ENCODE measurements at regions not wholly inside any gene's neighbourhood (a gene's known extent, or its start where the extent isn't known, plus 50 kb on each side); places are given as distances from the start of the nearest gene placed in this dataset.

GRCh38 chrX:149363965-149364364 is 141.1 kb downstream of the IDS start:
- no peak for DNase-seq (ENCODE audit: low read depth in 6 of 9, low spot score in 9 of 9)
- Histone ChIP-seq H3K9me3 (ENCODE audit: control insufficient read depth in 2 of 2, insufficient read depth in 1 of 2, low read length in 1 of 2) (no peaks in the 10 kb centered on the region), H3K4me3 (ENCODE audit: low read length in 2 of 2) (no peak overlapping the region), H3K27me3 (ENCODE audit: control insufficient read depth in 2 of 2, insufficient read depth in 1 of 2, low read length in 1 of 2) (no peaks in the 10 kb centered on the region), H3K36me3 (ENCODE audit: control insufficient read depth in 2 of 2, insufficient read depth in 2 of 2, low read length in 1 of 2) (no peaks in the 10 kb centered on the region), H3K4me1 (ENCODE audit: control insufficient read depth in 2 of 2, insufficient read depth in 2 of 2, low read length in 2 of 2) (no peaks in the 10 kb centered on the region), H3K27ac (ENCODE audit: low read depth in 1 of 2, low read length in 1 of 2) (no peak overlapping the region)
- WGBS: 14% methylated on average over 2 of the region's 2 CpGs

GRCh38 chrX:149346306-149346705 is 158.8 kb downstream of the IDS start:
- Histone ChIP-seq H3K36me3 (ENCODE audit: control insufficient read depth in 2 of 2, insufficient read depth in 2 of 2, low read length in 1 of 2) (no peaks in the 10 kb centered on the region), H3K27me3 (ENCODE audit: control insufficient read depth in 2 of 2, insufficient read depth in 1 of 2, low read length in 1 of 2) (no peaks in the 10 kb centered on the region), H3K4me1 (ENCODE audit: control insufficient read depth in 2 of 2, insufficient read depth in 2 of 2, low read length in 2 of 2) (no peaks in the 10 kb centered on the region), H3K9me3 (ENCODE audit: control insufficient read depth in 2 of 2, insufficient read depth in 1 of 2, low read length in 1 of 2) (no peaks in the 10 kb centered on the region), H3K27ac (ENCODE audit: low read depth in 1 of 2, low read length in 1 of 2) (no peak overlapping the region), H3K4me3 (ENCODE audit: low read length in 2 of 2) (no peak overlapping the region)
- no peak for DNase-seq (ENCODE audit: low read depth in 6 of 9, low spot score in 9 of 9)
- 88% methylated on average over 3 of the region's 3 CpGs for WGBS

- Histone ChIP-seq H3K4me3 (ENCODE audit: low read length in 2 of 2) (no peak overlapping the region), H3K27me3 (ENCODE audit: control insufficient read depth in 2 of 2, insufficient read depth in 1 of 2, low read length in 1 of 2) (no peaks in the 10 kb centered on the region), H3K27ac (ENCODE audit: low read depth in 1 of 2, low read length in 1 of 2) (no peak overlapping the region), H3K9me3 (ENCODE audit: control insufficient read depth in 2 of 2, insufficient read depth in 1 of 2, low read length in 1 of 2) (no peaks in the 10 kb centered on the region), H3K4me1 (ENCODE audit: control insufficient read depth in 2 of 2, insufficient read depth in 2 of 2, low read length in 2 of 2) (no peaks in the 10 kb centered on the region), H3K36me3 (ENCODE audit: control insufficient read depth in 2 of 2, insufficient read depth in 2 of 2, low read length in 1 of 2) (no peaks in the 10 kb centered on the region)
- 88% methylated on average over 2 of the region's 2 CpGs for WGBS
- no peak for DNase-seq (ENCODE audit: low read depth in 6 of 9, low spot score in 9 of 9)
Measured at GRCh38 chrX:149322316-149322715, 182.8 kb downstream of the IDS start.

GRCh38 chrX:149313871-149314371 is 191.2 kb downstream of the IDS start:
- Histone ChIP-seq H3K9me3 (ENCODE audit: control insufficient read depth in 2 of 2, insufficient read depth in 1 of 2, low read length in 1 of 2) (no peaks in the 10 kb centered on the region), H3K4me3 (ENCODE audit: low read length in 2 of 2) (no peak overlapping the region), H3K4me1 (ENCODE audit: control insufficient read depth in 2 of 2, insufficient read depth in 2 of 2, low read length in 2 of 2) (no peaks in the 10 kb centered on the region), H3K36me3 (ENCODE audit: control insufficient read depth in 2 of 2, insufficient read depth in 2 of 2, low read length in 1 of 2) (no peaks in the 10 kb centered on the region), H3K27me3 (ENCODE audit: control insufficient read depth in 2 of 2, insufficient read depth in 1 of 2, low read length in 1 of 2) (no peaks in the 10 kb centered on the region), H3K27ac (ENCODE audit: low read depth in 1 of 2, low read length in 1 of 2) (no peak overlapping the region)
- DNase-seq (ENCODE audit: low read depth in 6 of 9, low spot score in 9 of 9): peak in 1 of 9 donors; percentile 1
- WGBS: 81% methylated on average over 11 of the region's 11 CpGs

GRCh38 chrX:149312988-149313387 is 192.1 kb downstream of the IDS start:
- H3K4me1 ChIP-seq (ENCODE audit: control insufficient read depth in 2 of 2, insufficient read depth in 2 of 2, low read length in 2 of 2): no peaks in the 10 kb centered on the region
- no peaks in the 10 kb centered on the region for H3K36me3 ChIP-seq (ENCODE audit: control insufficient read depth in 2 of 2, insufficient read depth in 2 of 2, low read length in 1 of 2)
- H3K27me3 ChIP-seq (ENCODE audit: control insufficient read depth in 2 of 2, insufficient read depth in 1 of 2, low read length in 1 of 2): no peaks in the 10 kb centered on the region

GRCh38 chrX:149312097-149312496 is 193.0 kb downstream of the IDS start:
- Histone ChIP-seq H3K9me3 (ENCODE audit: control insufficient read depth in 2 of 2, insufficient read depth in 1 of 2, low read length in 1 of 2) (no peaks in the 10 kb centered on the region), H3K27me3 (ENCODE audit: control insufficient read depth in 2 of 2, insufficient read depth in 1 of 2, low read length in 1 of 2) (no peaks in the 10 kb centered on the region), H3K4me3 (ENCODE audit: low read length in 2 of 2) (no peak overlapping the region), H3K36me3 (ENCODE audit: control insufficient read depth in 2 of 2, insufficient read depth in 2 of 2, low read length in 1 of 2) (no peaks in the 10 kb centered on the region), H3K4me1 (ENCODE audit: control insufficient read depth in 2 of 2, insufficient read depth in 2 of 2, low read length in 2 of 2) (no peaks in the 10 kb centered on the region), H3K27ac (ENCODE audit: low read depth in 1 of 2, low read length in 1 of 2) (no peak overlapping the region)
- DNase-seq (ENCODE audit: low read depth in 6 of 9, low spot score in 9 of 9): no peak
- 99% methylated on average over 3 of the region's 3 CpGs for WGBS

More at GRCh38 chrX:149312988-149313387, 192.1 kb downstream of the IDS start:
- Histone ChIP-seq H3K27ac (ENCODE audit: low read depth in 1 of 2, low read length in 1 of 2) (no peak overlapping the region), H3K4me3 (ENCODE audit: low read length in 2 of 2) (no peak overlapping the region), H3K9me3 (ENCODE audit: control insufficient read depth in 2 of 2, insufficient read depth in 1 of 2, low read length in 1 of 2) (no peaks in the 10 kb centered on the region)
- no peak for DNase-seq (ENCODE audit: low read depth in 6 of 9, low spot score in 9 of 9)

- WGBS: 97% methylated on average over 2 of the region's 2 CpGs
- no peaks in the 10 kb centered on the region for H3K4me1 ChIP-seq (ENCODE audit: control insufficient read depth in 2 of 2, insufficient read depth in 2 of 2, low read length in 2 of 2)
- DNase-seq (ENCODE audit: low read depth in 6 of 9, low spot score in 9 of 9): no peak
- no peaks in the 10 kb centered on the region for H3K27me3 ChIP-seq (ENCODE audit: control insufficient read depth in 2 of 2, insufficient read depth in 1 of 2, low read length in 1 of 2)
- H3K27ac ChIP-seq (ENCODE audit: low read depth in 1 of 2, low read length in 1 of 2): no peak overlapping the region
- H3K9me3 ChIP-seq (ENCODE audit: control insufficient read depth in 2 of 2, insufficient read depth in 1 of 2, low read length in 1 of 2): no peaks in the 10 kb centered on the region
- H3K36me3 ChIP-seq (ENCODE audit: control insufficient read depth in 2 of 2, insufficient read depth in 2 of 2, low read length in 1 of 2): no peaks in the 10 kb centered on the region
- no peak overlapping the region for H3K4me3 ChIP-seq (ENCODE audit: low read length in 2 of 2)
Measured at GRCh38 chrX:149302705-149303104, 202.4 kb downstream of the IDS start.

GRCh38 chrX:149298111-149298510 is 207.0 kb downstream of the IDS start:
- 0% methylated on average over 1 of the region's 1 CpG for WGBS
- no peak overlapping the region for H3K27ac ChIP-seq (ENCODE audit: low read depth in 1 of 2, low read length in 1 of 2)
- H3K36me3 ChIP-seq (ENCODE audit: control insufficient read depth in 2 of 2, insufficient read depth in 2 of 2, low read length in 1 of 2): no peaks in the 10 kb centered on the region
- DNase-seq (ENCODE audit: low read depth in 6 of 9, low spot score in 9 of 9): no peak
- H3K4me1 ChIP-seq (ENCODE audit: control insufficient read depth in 2 of 2, insufficient read depth in 2 of 2, low read length in 2 of 2): no peaks in the 10 kb centered on the region
- H3K27me3 ChIP-seq (ENCODE audit: control insufficient read depth in 2 of 2, insufficient read depth in 1 of 2, low read length in 1 of 2): no peaks in the 10 kb centered on the region
- no peaks in the 10 kb centered on the region for H3K9me3 ChIP-seq (ENCODE audit: control insufficient read depth in 2 of 2, insufficient read depth in 1 of 2, low read length in 1 of 2)
- H3K4me3 ChIP-seq (ENCODE audit: low read length in 2 of 2): no peak overlapping the region

- no peaks in the 10 kb centered on the region for H3K36me3 ChIP-seq (ENCODE audit: control insufficient read depth in 2 of 2, insufficient read depth in 2 of 2, low read length in 1 of 2)
- no peak for DNase-seq (ENCODE audit: low read depth in 6 of 9, low spot score in 9 of 9)
- no peak overlapping the region for H3K4me3 ChIP-seq (ENCODE audit: low read length in 2 of 2)
- no peak overlapping the region for H3K27ac ChIP-seq (ENCODE audit: low read depth in 1 of 2, low read length in 1 of 2)
- 93% methylated on average over 5 of the region's 5 CpGs for WGBS
- no peaks in the 10 kb centered on the region for H3K27me3 ChIP-seq (ENCODE audit: control insufficient read depth in 2 of 2, insufficient read depth in 1 of 2, low read length in 1 of 2)
- no peaks in the 10 kb centered on the region for H3K4me1 ChIP-seq (ENCODE audit: control insufficient read depth in 2 of 2, insufficient read depth in 2 of 2, low read length in 2 of 2)
- H3K9me3 ChIP-seq (ENCODE audit: control insufficient read depth in 2 of 2, insufficient read depth in 1 of 2, low read length in 1 of 2): no peaks in the 10 kb centered on the region
Measured at GRCh38 chrX:149296092-149296491, 209.0 kb downstream of the IDS start.

- 26% methylated on average over 4 of the region's 4 CpGs for WGBS
- Histone ChIP-seq H3K4me1 (ENCODE audit: control insufficient read depth in 2 of 2, insufficient read depth in 2 of 2, low read length in 2 of 2) (no peaks in the 10 kb centered on the region), H3K9me3 (ENCODE audit: control insufficient read depth in 2 of 2, insufficient read depth in 1 of 2, low read length in 1 of 2) (no peaks in the 10 kb centered on the region), H3K36me3 (ENCODE audit: control insufficient read depth in 2 of 2, insufficient read depth in 2 of 2, low read length in 1 of 2) (no peaks in the 10 kb centered on the region), H3K27me3 (ENCODE audit: control insufficient read depth in 2 of 2, insufficient read depth in 1 of 2, low read length in 1 of 2) (no peaks in the 10 kb centered on the region), H3K27ac (ENCODE audit: low read depth in 1 of 2, low read length in 1 of 2) (no peak overlapping the region), H3K4me3 (ENCODE audit: low read length in 2 of 2) (no peak overlapping the region)
- DNase-seq (ENCODE audit: low read depth in 6 of 9, low spot score in 9 of 9): peak; percentile 19 to 73 (median 31)
Measured at GRCh38 chrX:149286940-149287349, 218.2 kb downstream of the IDS start.

Data from thymus (tissue), 11 donors.